ENCODE measurements at regions not wholly inside any gene's neighbourhood (a gene's known extent, or its start where the extent isn't known, plus 50 kb on each side); places are given as distances from the start of the nearest gene placed in this dataset.

GRCh38 chr10:61076572-61077114, 132.7 kb upstream of the RHOBTB1 start:
- TF ChIP-seq CTCF (optimal IDR thresholded peaks at IDR 0.05 in 1 of 3, IDR thresholded peaks at IDR 0.05 in 1 of 3, conservative IDR thresholded peaks at IDR 0.05 in 1 of 3; ENCODE audit: extremely low read depth in 1 of 3, insufficient read depth in 2 of 3, low read length in 3 of 3): no peak
- TF ChIP-seq EZH2 (IDR thresholded peaks at IDR 0.05; ENCODE audit: low read length): no peak

Data from keratinocyte (primary cell).